GM23338 (cell line): ENCODE measurements at regions not wholly inside any gene's neighbourhood (a gene's known extent, or its start where the extent isn't known, plus 50 kb on each side); places are given as distances from the start of the nearest gene placed in this dataset.

Experiments
- CREB1 ChIP-seq: fragments of 250-450 bp; sonication (Bioruptor Pico); IDR thresholded peaks from 2 replicates; pipeline ENCODE4 v1.5.0; 2020; ENCODE audit warnings: low read depth, mild to moderate bottlenecking, moderate library complexity
- CTCF ChIP-seq, 2 experiments: fragments of 200-600 bp in 1 of 2; sonication (generic) in 1 of 2; conservative IDR thresholded peaks; 2 replicates each; pipeline versions ENCODE4 v1.5.1 to v1.6.1; 2016 to 2017; ENCODE audit warnings: antibody characterized with exemption in 2 of 2, low read depth in 2 of 2, mild to moderate bottlenecking in 2 of 2, moderate library complexity in 1 of 2
- ETS1 ChIP-seq: IDR thresholded peaks from 2 replicates; pipeline ENCODE4 v1.6.1; 2016; ENCODE audit warnings: antibody characterized with exemption
- EZH2phosphoT487 ChIP-seq: fragments of 200-600 bp; sonication (generic); IDR thresholded peaks from one replicate; pipeline ENCODE4 v1.8.1; 2018; ENCODE audit warnings: antibody characterized with exemption; ENCODE audit not compliant: unreplicated experiment
- REST ChIP-seq: IDR thresholded peaks from one replicate; pipeline ENCODE4 v1.6.1; 2018; ENCODE audit warnings: antibody characterized with exemption; ENCODE audit not compliant: unreplicated experiment
- ZNF114 ChIP-seq: fragments of 250-450 bp; sonication (Bioruptor Pico); IDR thresholded peaks from 2 replicates; pipeline ENCODE4 v1.5.0; 2020; ENCODE audit warnings: mild to moderate bottlenecking, moderate library complexity

GRCh38 chr1:98457248-98457647 is 204.3 kb upstream of the SNX7 start:
- TF ChIP-seq CTCF (conservative IDR thresholded peaks at IDR 0.05; ENCODE audit: low read depth in 2 of 2): no peak
- no peak for TF ChIP-seq EZH2phosphoT487
- no peak for TF ChIP-seq CREB1 (CRISPR knock-in tag)
- TF ChIP-seq ETS1: no peak
- no peak for TF ChIP-seq ZNF114 (CRISPR knock-in tag)
- TF ChIP-seq REST: no peak
